OCI-LY3 (cell line): ENCODE measurements at regions not wholly inside any gene's neighbourhood (a gene's known extent, or its start where the extent isn't known, plus 50 kb on each side); places are given as distances from the start of the nearest gene placed in this dataset.

ENCODE experiments used
- H2AFZ ChIP-seq: fragments of 200-600, 300-600 bp; shearing (Covaris generic); 2 replicates; pipeline ENCODE4 v1.6.0; 2014; ENCODE audit warnings: antibody characterized with exemption, low read depth, low read length
- H3K27ac ChIP-seq: fragments of 200-600, 300-600 bp; sonication (generic); 2 replicates; pipeline ENCODE4 v1.5.1; 2014; ENCODE audit warnings: mild to moderate bottlenecking, low read length, moderate library complexity, mixed read lengths
- H3K27me3 ChIP-seq: fragments of 200-600, 300-600 bp; sonication (generic); 2 replicates; pipeline ENCODE4 v1.6.1; 2014; ENCODE audit warnings: low read depth, low read length, mixed read lengths
- H3K36me3 ChIP-seq: fragments of 200-600, 300-600 bp; sonication (generic); replicated peaks from 2 replicates; pipeline ENCODE3; 2014; ENCODE audit warnings: low read depth, low read length, mixed read lengths
- H3K4me1 ChIP-seq: fragments of 300-600, 200-600 bp; sonication (generic); 2 replicates; pipeline ENCODE4 v1.6.1; 2014; ENCODE audit warnings: low read length, mixed read lengths
- H3K4me2 ChIP-seq: fragments of 200-600, 300-600 bp; sonication (generic); 2 replicates; pipeline ENCODE4 v1.6.1; 2014; ENCODE audit warnings: low read length, mixed read lengths
- H3K4me3 ChIP-seq: fragments of 300-600, 200-600 bp; sonication (generic); 2 replicates; pipeline ENCODE4 v1.5.1; 2014; ENCODE audit warnings: antibody characterized with exemption, mild to moderate bottlenecking, low read length, moderate library complexity
- H3K79me2 ChIP-seq: fragments of 300-600, 200-600 bp; shearing (Covaris generic); 2 replicates; pipeline ENCODE4 v1.6.1; 2014; ENCODE audit warnings: mild to moderate bottlenecking, low read length, mixed read lengths
- H3K9ac ChIP-seq: fragments of 300-600, 200-600 bp; shearing (Covaris generic); 2 replicates; pipeline ENCODE4 v1.6.0; 2014; ENCODE audit warnings: mild to moderate bottlenecking, low read length, moderate library complexity
- H3K9me3 ChIP-seq: fragments of 200-600, 300-600 bp; shearing (Covaris generic); 2 replicates; pipeline ENCODE4 v1.6.1; 2014; ENCODE audit warnings: low read length, mixed read lengths; ENCODE audit not compliant: insufficient read depth
- H4K20me1 ChIP-seq: fragments of 200-600, 300-600 bp; sonication (generic); 2 replicates; pipeline ENCODE4 v1.6.1; 2016; ENCODE audit warnings: low read length, mixed read lengths; ENCODE audit not compliant: insufficient read depth
- EZH2phosphoT487 ChIP-seq: fragments of 200-600 bp; shearing (Covaris generic); IDR thresholded peaks from 2 replicates; pipeline ENCODE4 v1.6.1; 2018; ENCODE audit warnings: antibody characterized with exemption, mixed run types, low read depth
- TF ChIP-seq, protein P1 (sequence below): fragments of 200-600, 300-600 bp; sonication (generic); IDR thresholded peaks from 2 replicates; pipeline ENCODE4 v1.5.1; 2014; ENCODE audit warnings: antibody characterized with exemption, low read length, low read depth

- Histone ChIP-seq H3K79me2 (no peaks in the 10 kb centered on the region), H4K20me1 (no peaks in the 10 kb centered on the region), H3K9ac (no peak overlapping the region), H2AFZ (no peak overlapping the region), H3K36me3 (no peaks in the 10 kb centered on the region), H3K4me2 (no peak overlapping the region), H3K4me3 (no peak overlapping the region), H3K4me1 (no peaks in the 10 kb centered on the region), H3K27me3 (no peaks in the 10 kb centered on the region), H3K9me3 (no peaks in the 10 kb centered on the region), H3K27ac (no peak overlapping the region)
- TF ChIP-seq, protein P1, sequence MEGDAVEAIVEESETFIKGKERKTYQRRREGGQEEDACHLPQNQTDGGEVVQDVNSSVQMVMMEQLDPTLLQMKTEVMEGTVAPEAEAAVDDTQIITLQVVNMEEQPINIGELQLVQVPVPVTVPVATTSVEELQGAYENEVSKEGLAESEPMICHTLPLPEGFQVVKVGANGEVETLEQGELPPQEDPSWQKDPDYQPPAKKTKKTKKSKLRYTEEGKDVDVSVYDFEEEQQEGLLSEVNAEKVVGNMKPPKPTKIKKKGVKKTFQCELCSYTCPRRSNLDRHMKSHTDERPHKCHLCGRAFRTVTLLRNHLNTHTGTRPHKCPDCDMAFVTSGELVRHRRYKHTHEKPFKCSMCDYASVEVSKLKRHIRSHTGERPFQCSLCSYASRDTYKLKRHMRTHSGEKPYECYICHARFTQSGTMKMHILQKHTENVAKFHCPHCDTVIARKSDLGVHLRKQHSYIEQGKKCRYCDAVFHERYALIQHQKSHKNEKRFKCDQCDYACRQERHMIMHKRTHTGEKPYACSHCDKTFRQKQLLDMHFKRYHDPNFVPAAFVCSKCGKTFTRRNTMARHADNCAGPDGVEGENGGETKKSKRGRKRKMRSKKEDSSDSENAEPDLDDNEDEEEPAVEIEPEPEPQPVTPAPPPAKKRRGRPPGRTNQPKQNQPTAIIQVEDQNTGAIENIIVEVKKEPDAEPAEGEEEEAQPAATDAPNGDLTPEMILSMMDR: no peak
- TF ChIP-seq EZH2phosphoT487: no peak
These were observed 290.4 kb upstream of the CAND1 start for GRCh38 chr12:66978802-66979201.

DNA sequence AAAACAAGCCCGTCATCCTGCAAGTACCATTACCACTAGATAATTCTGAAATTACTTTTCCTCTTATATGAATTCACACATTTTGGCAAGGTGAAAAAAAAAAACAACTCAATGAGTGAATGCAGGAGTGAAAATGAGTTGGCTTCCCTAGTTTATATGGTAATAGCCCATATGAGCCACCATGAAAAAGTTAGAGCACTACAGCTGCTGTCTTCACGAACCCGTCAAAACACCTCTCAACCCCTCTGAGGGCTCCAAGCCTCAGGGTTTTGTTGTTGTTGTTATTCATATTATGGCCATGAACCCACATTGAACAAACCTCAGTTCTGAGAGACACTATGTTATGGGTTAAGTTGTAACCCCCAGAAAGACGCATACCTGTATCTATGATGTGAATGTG is 289.9 kb upstream of the CAND1 start:
- Histone ChIP-seq H3K9ac (no peak overlapping the region), H4K20me1 (no peaks in the 10 kb centered on the region), H3K9me3 (no peaks in the 10 kb centered on the region), H3K4me2 (no peak overlapping the region), H3K4me3 (no peak overlapping the region), H3K36me3 (no peaks in the 10 kb centered on the region), H3K4me1 (no peaks in the 10 kb centered on the region), H3K27ac (no peak overlapping the region), H3K79me2 (no peaks in the 10 kb centered on the region), H2AFZ (no peak overlapping the region), H3K27me3 (no peaks in the 10 kb centered on the region)
- TF ChIP-seq, protein P1: no peak
- TF ChIP-seq EZH2phosphoT487: no peak

DNA sequence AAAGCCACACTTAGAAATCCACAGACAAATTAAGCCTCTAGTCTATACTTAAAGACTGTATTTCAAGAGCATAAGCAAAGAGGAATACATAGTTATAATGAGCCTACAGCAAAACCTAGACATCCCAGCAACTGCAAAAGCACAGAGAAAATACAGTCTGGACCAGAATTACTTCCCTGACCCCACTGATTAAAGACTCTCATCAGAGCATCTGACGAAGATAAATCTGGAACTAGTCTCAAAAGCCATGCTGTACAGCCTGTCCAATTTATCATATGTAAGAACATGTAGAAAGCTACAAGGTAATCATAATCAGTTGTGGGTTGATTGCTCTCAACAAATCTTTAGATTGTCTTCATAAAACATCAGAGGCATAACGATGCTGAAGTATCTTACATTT is 285.1 kb upstream of the CAND1 start:
- no peak overlapping the region for H2AFZ ChIP-seq
- H3K9ac ChIP-seq: no peak overlapping the region
- H3K4me3 ChIP-seq: no peak overlapping the region
- H3K27me3 ChIP-seq: no peaks in the 10 kb centered on the region
- no peak overlapping the region for H3K27ac ChIP-seq
- no peak for TF ChIP-seq EZH2phosphoT487
- TF ChIP-seq, protein P1: no peak
- no peaks in the 10 kb centered on the region for H3K36me3 ChIP-seq
- H3K9me3 ChIP-seq: no peaks in the 10 kb centered on the region
- H4K20me1 ChIP-seq: no peaks in the 10 kb centered on the region
- no peak overlapping the region for H3K4me2 ChIP-seq
- H3K79me2 ChIP-seq: no peaks in the 10 kb centered on the region
- H3K4me1 ChIP-seq: no peaks in the 10 kb centered on the region

DNA sequence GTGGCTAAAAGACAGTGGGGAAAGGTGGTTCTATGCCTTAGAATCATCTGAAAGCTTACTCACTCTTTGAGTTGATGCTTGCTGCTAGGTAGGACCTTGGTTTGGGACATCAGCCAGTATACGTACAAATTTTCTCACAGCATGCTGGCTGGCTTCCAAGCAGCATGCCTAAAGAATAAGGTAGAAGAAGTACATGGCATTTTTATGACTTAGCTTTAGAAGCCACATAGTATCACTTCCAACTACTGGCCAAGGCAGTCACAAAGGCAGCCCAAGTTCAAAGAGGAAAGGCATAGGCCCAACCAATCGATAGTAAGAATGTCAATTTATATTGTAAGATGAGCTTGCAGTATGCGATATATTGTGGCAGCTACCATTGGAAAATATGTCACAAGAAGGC is 284.2 kb upstream of the CAND1 start:
- Histone ChIP-seq H3K4me1 (no peaks in the 10 kb centered on the region), H3K27ac (no peak overlapping the region), H4K20me1 (no peaks in the 10 kb centered on the region), H3K27me3 (no peaks in the 10 kb centered on the region), H3K79me2 (no peaks in the 10 kb centered on the region), H3K9ac (no peak overlapping the region), H3K4me3 (no peak overlapping the region), H3K9me3 (no peaks in the 10 kb centered on the region), H3K36me3 (no peaks in the 10 kb centered on the region), H2AFZ (no peak overlapping the region), H3K4me2 (no peak overlapping the region)
- TF ChIP-seq, protein P1: no peak
- no peak for TF ChIP-seq EZH2phosphoT487
